SU-DHL-6 (cell line): ENCODE measurements at regions not wholly inside any gene's neighbourhood (a gene's known extent, or its start where the extent isn't known, plus 50 kb on each side); places are given as distances from the start of the nearest gene placed in this dataset.

Experiments
- H2AFZ ChIP-seq: fragments of 200-600 bp; sonication (generic); 2 replicates; pipeline ENCODE4 v1.6.1; 2014; ENCODE audit warnings: low read depth, mild to moderate bottlenecking, moderate library complexity, mixed read lengths, antibody characterized with exemption, low read length; ENCODE audit not compliant: severe bottlenecking
- H3F3A ChIP-seq: fragments of 200-600 bp; shearing (Covaris generic); 2 replicates; pipeline ENCODE4 v1.6.0; 2016; ENCODE audit warnings: antibody characterized with exemption, mild to moderate bottlenecking; ENCODE audit not compliant: insufficient read depth
- H3K27ac ChIP-seq: fragments of 200-600 bp; sonication (generic); 2 replicates; pipeline ENCODE4 v1.5.1; 2016; ENCODE audit warnings: low read depth, mild to moderate bottlenecking, low read length, moderate library complexity, mixed read lengths
- H3K27me3 ChIP-seq: fragments of 200-600 bp; sonication (generic), shearing (Covaris generic); 2 replicates; pipeline ENCODE4 v1.6.0; 2014; ENCODE audit warnings: mild to moderate bottlenecking, low read length
- H3K36me3 ChIP-seq: fragments of 200-600 bp; sonication (generic); 2 replicates; pipeline ENCODE4 v1.6.1; 2014; ENCODE audit warnings: mild to moderate bottlenecking, low read length, mixed read lengths
- H3K4me2 ChIP-seq: fragments of 300-600, 200-600 bp; shearing (Covaris generic), sonication (generic); 2 replicates; pipeline ENCODE4 v1.6.0; 2014; ENCODE audit warnings: low read length, low read depth, mild to moderate bottlenecking; ENCODE audit not compliant: poor library complexity, severe bottlenecking
- H3K4me3 ChIP-seq: fragments of 200-600 bp; sonication (generic); 2 replicates; pipeline ENCODE4 v1.5.1; 2014; ENCODE audit warnings: antibody characterized with exemption, low read length, mild to moderate bottlenecking, mixed read lengths; ENCODE audit not compliant: insufficient read depth, poor library complexity, severe bottlenecking
- H3K79me2 ChIP-seq: fragments of 200-600 bp; sonication (generic); 2 replicates; pipeline ENCODE4 v1.6.1; 2014; ENCODE audit warnings: mild to moderate bottlenecking, low read length, moderate library complexity; ENCODE audit not compliant: insufficient read depth
- H3K9ac ChIP-seq: fragments of 200-600 bp; sonication (generic); 2 replicates; pipeline ENCODE4 v1.7.0; 2014; ENCODE audit warnings: mild to moderate bottlenecking, low read length
- H3K9me2 ChIP-seq: fragments of 200-600 bp; sonication (generic); replicated peaks from 2 replicates; pipeline ENCODE4 v1.6.1; 2014; ENCODE audit warnings: low read length; ENCODE audit not compliant: insufficient read depth
- H3K9me3 ChIP-seq: fragments of 200-600 bp; sonication (generic); 2 replicates; pipeline ENCODE4 v1.6.1; 2014; ENCODE audit warnings: low read length, mixed read lengths; ENCODE audit not compliant: insufficient read depth
- H4K20me1 ChIP-seq: fragments of 200-600 bp; sonication (generic); 2 replicates; pipeline ENCODE4 v1.6.1; 2014; ENCODE audit warnings: low read depth, mild to moderate bottlenecking, antibody characterized with exemption, low read length, moderate library complexity, mixed read lengths
- CTCF ChIP-seq: fragments of 200-600 bp; sonication (generic); IDR thresholded peaks from one replicate; pipeline ENCODE4 v1.5.1; 2017; ENCODE audit warnings: antibody characterized with exemption, mild to moderate bottlenecking, low read length, moderate library complexity; ENCODE audit not compliant: insufficient read depth, poor library complexity, severe bottlenecking
- EZH2phosphoT487 ChIP-seq: fragments of 200-600 bp; sonication (generic), shearing (Covaris generic); conservative IDR thresholded peaks from 2 replicates; pipeline ENCODE4 v1.6.1; 2018; ENCODE audit warnings: mild to moderate bottlenecking, antibody characterized with exemption, low read length, moderate library complexity, mixed read lengths

GRCh38 chr20:51950926-51951325, 148.6 kb upstream of the SALL4 start:
- H3K36me3 ChIP-seq, result no peaks in the 10 kb centered on the region
- no peaks in the 10 kb centered on the region for H3F3A ChIP-seq
- H3K27ac ChIP-seq, result no peak overlapping the region
- H4K20me1 ChIP-seq, result no peaks in the 10 kb centered on the region
- H2AFZ ChIP-seq, result no peak overlapping the region
- no peak overlapping the region for H3K4me2 ChIP-seq
- H3K27me3 ChIP-seq, result no peaks in the 10 kb centered on the region
- H3K9me3 ChIP-seq, result no peaks in the 10 kb centered on the region
- no peak overlapping the region for H3K4me3 ChIP-seq
- TF ChIP-seq EZH2phosphoT487 (no peak), CTCF (no peak)
- H3K9me2 ChIP-seq, result no peaks in the 10 kb centered on the region
- no peak overlapping the region for H3K9ac ChIP-seq
- H3K79me2 ChIP-seq, result no peaks in the 10 kb centered on the region

GRCh38 chr20:51946586-51946985, 144.3 kb upstream of the SALL4 start:
- no peaks in the 10 kb centered on the region for H3K36me3 ChIP-seq
- H4K20me1 ChIP-seq, result no peaks in the 10 kb centered on the region
- H3K9me3 ChIP-seq, result no peaks in the 10 kb centered on the region
- no peak overlapping the region for H3K27ac ChIP-seq
- no peak overlapping the region for H3K4me3 ChIP-seq
- no peak overlapping the region for H3K9ac ChIP-seq
- no peak overlapping the region for H3K4me2 ChIP-seq
- TF ChIP-seq EZH2phosphoT487, result no peak
- no peak for TF ChIP-seq CTCF
- no peaks in the 10 kb centered on the region for H3K27me3 ChIP-seq
- no peaks in the 10 kb centered on the region for H3K79me2 ChIP-seq
- H2AFZ ChIP-seq, result no peak overlapping the region
- no peaks in the 10 kb centered on the region for H3K9me2 ChIP-seq
- no peaks in the 10 kb centered on the region for H3F3A ChIP-seq

GRCh38 chr20:51945881-51946280, 143.6 kb upstream of the SALL4 start:
- no peaks in the 10 kb centered on the region for H3K9me3 ChIP-seq
- no peak overlapping the region for H3K27ac ChIP-seq
- H3K4me2 ChIP-seq, result no peak overlapping the region
- no peaks in the 10 kb centered on the region for H3K9me2 ChIP-seq
- no peaks in the 10 kb centered on the region for H3K27me3 ChIP-seq
- H4K20me1 ChIP-seq, result no peaks in the 10 kb centered on the region
- H2AFZ ChIP-seq, result no peak overlapping the region
- TF ChIP-seq CTCF (no peak), EZH2phosphoT487 (no peak)
- no peak overlapping the region for H3K4me3 ChIP-seq
- no peaks in the 10 kb centered on the region for H3K79me2 ChIP-seq
- H3F3A ChIP-seq, result no peaks in the 10 kb centered on the region
- no peak overlapping the region for H3K9ac ChIP-seq
- H3K36me3 ChIP-seq, result no peaks in the 10 kb centered on the region

GRCh38 chr20:51945177-51945576, 142.9 kb upstream of the SALL4 start:
- Histone ChIP-seq H3K4me2 (no peak overlapping the region), H4K20me1 (no peaks in the 10 kb centered on the region), H3K9me3 (no peaks in the 10 kb centered on the region), H2AFZ (no peak overlapping the region), H3K36me3 (no peaks in the 10 kb centered on the region), H3K9me2 (no peaks in the 10 kb centered on the region), H3K4me3 (no peak overlapping the region), H3K9ac (no peak overlapping the region), H3K79me2 (no peaks in the 10 kb centered on the region), H3K27me3 (no peaks in the 10 kb centered on the region), H3F3A (no peaks in the 10 kb centered on the region), H3K27ac (no peak overlapping the region)
- TF ChIP-seq EZH2phosphoT487, result no peak
